WTC11 (cell line): ENCODE measurements at regions not wholly inside any gene's neighbourhood (a gene's known extent, or its start where the extent isn't known, plus 50 kb on each side); places are given as distances from the start of the nearest gene placed in this dataset.

Experiments used
- GRHL2 ChIP-seq: fragments of 250-450 bp; sonication (Bioruptor Pico); IDR thresholded peaks from 2 replicates; pipeline ENCODE4 v1.8.0; 2022; ENCODE audit warnings: mild to moderate bottlenecking, moderate library complexity; ENCODE audit not compliant: insufficient replicate concordance, severe bottlenecking
- KAT7 ChIP-seq: sonication (generic); formaldehyde crosslinking; IDR thresholded peaks from 2 replicates; pipeline ENCODE4 v1.8.1; 2023; ENCODE audit warnings: missing genetic modification reagents, mild to moderate bottlenecking, borderline replicate concordance
- SP1 ChIP-seq: sonication (generic); formaldehyde crosslinking; conservative IDR thresholded peaks from 2 replicates; pipeline ENCODE4 v1.8.1; 2022; ENCODE audit warnings: missing genetic modification reagents
- TEAD4 ChIP-seq: sonication (generic); formaldehyde crosslinking; IDR thresholded peaks from 2 replicates; pipeline ENCODE4 v1.8.0; 2022; ENCODE audit warnings: mild to moderate bottlenecking, missing genetic modification reagents
- TF ChIP-seq, protein P1 (sequence below): sonication (generic); formaldehyde crosslinking; IDR thresholded peaks from 2 replicates; pipeline ENCODE4 v1.8.1; 2022; ENCODE audit warnings: low read depth, missing genetic modification reagents, borderline replicate concordance
- TF ChIP-seq, protein P2 (sequence below): sonication (generic); formaldehyde crosslinking; conservative IDR thresholded peaks from 2 replicates; pipeline ENCODE4 v1.8.1; 2022; ENCODE audit warnings: mild to moderate bottlenecking, missing genetic modification reagents
- TF ChIP-seq, protein P3 (sequence below): fragments of 200-600 bp; IDR thresholded peaks from 2 replicates; pipeline ENCODE4 v1.8.0; 2022; ENCODE audit warnings: antibody characterized with exemption

GRCh38 chr4:189780391-189780790, 160.3 kb upstream of the FRG1 start:
- TF ChIP-seq SP1 (CRISPR knock-in tag) = no peak
- TF ChIP-seq, protein P1, sequence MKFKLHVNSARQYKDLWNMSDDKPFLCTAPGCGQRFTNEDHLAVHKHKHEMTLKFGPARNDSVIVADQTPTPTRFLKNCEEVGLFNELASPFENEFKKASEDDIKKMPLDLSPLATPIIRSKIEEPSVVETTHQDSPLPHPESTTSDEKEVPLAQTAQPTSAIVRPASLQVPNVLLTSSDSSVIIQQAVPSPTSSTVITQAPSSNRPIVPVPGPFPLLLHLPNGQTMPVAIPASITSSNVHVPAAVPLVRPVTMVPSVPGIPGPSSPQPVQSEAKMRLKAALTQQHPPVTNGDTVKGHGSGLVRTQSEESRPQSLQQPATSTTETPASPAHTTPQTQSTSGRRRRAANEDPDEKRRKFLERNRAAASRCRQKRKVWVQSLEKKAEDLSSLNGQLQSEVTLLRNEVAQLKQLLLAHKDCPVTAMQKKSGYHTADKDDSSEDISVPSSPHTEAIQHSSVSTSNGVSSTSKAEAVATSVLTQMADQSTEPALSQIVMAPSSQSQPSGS (CRISPR knock-in tag) = no peak
- TF ChIP-seq, protein P2, sequence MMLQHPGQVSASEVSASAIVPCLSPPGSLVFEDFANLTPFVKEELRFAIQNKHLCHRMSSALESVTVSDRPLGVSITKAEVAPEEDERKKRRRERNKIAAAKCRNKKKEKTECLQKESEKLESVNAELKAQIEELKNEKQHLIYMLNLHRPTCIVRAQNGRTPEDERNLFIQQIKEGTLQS (CRISPR knock-in tag) = no peak
- TF ChIP-seq GRHL2 = no peak
- TF ChIP-seq, protein P3, sequence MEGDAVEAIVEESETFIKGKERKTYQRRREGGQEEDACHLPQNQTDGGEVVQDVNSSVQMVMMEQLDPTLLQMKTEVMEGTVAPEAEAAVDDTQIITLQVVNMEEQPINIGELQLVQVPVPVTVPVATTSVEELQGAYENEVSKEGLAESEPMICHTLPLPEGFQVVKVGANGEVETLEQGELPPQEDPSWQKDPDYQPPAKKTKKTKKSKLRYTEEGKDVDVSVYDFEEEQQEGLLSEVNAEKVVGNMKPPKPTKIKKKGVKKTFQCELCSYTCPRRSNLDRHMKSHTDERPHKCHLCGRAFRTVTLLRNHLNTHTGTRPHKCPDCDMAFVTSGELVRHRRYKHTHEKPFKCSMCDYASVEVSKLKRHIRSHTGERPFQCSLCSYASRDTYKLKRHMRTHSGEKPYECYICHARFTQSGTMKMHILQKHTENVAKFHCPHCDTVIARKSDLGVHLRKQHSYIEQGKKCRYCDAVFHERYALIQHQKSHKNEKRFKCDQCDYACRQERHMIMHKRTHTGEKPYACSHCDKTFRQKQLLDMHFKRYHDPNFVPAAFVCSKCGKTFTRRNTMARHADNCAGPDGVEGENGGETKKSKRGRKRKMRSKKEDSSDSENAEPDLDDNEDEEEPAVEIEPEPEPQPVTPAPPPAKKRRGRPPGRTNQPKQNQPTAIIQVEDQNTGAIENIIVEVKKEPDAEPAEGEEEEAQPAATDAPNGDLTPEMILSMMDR = no peak
- TF ChIP-seq TEAD4 (CRISPR knock-in tag) = no peak
- TF ChIP-seq KAT7 (CRISPR knock-in tag) = no peak
